Progenitor cell of endocrine pancreas (in vitro differentiated cells): ENCODE measurements at regions not wholly inside any gene's neighbourhood (a gene's known extent, or its start where the extent isn't known, plus 50 kb on each side); places are given as distances from the start of the nearest gene placed in this dataset.
A peak's percentile ranks its signal among the peaks of the same experiment; 100 is the strongest.

Experiments
- DNase-seq: peaks from one replicate; pipeline ENCODE4 v3.0.0; 2021; ENCODE audit warnings: low spot score; ENCODE audit not compliant: unreplicated experiment
- H3K27ac Mint-ChIP-seq: 2 replicates; pipeline ENCODE4 v1.8.0; 2021; ENCODE audit warnings: mild to moderate bottlenecking, moderate library complexity, mixed read lengths
- H3K27me3 Mint-ChIP-seq: 2 replicates; pipeline ENCODE4 v1.8.0; 2021; ENCODE audit warnings: mixed read lengths
- H3K36me3 Mint-ChIP-seq: 2 replicates; pipeline ENCODE4 v1.8.0; 2022; ENCODE audit warnings: mixed read lengths; ENCODE audit not compliant: insufficient read depth
- H3K4me1 Mint-ChIP-seq: 2 replicates; pipeline ENCODE4 v1.8.0; 2021; ENCODE audit warnings: low read depth, mixed read lengths
- H3K4me3 Mint-ChIP-seq: 2 replicates; pipeline ENCODE4 v1.8.0; 2021; ENCODE audit warnings: low read depth, mild to moderate bottlenecking, moderate library complexity, mixed read lengths
- H3K9me3 Mint-ChIP-seq: 2 replicates; pipeline ENCODE4 v1.8.0; 2021; ENCODE audit warnings: low read depth, mixed read lengths
- TF ChIP-seq, protein P1 (sequence below): fragments of 200-600 bp; sonication (generic); IDR thresholded peaks from one replicate; pipeline ENCODE4 v1.5.0; 2021; ENCODE audit warnings: antibody characterized with exemption, mild to moderate bottlenecking; ENCODE audit not compliant: unreplicated experiment

- H3K36me3 Mint-ChIP-seq: peaks cover 1% of the 10 kb centered on the region
- H3K4me1 Mint-ChIP-seq: peaks cover 11% of the 10 kb centered on the region
- H3K4me3 Mint-ChIP-seq: no peak overlapping the region
- TF ChIP-seq, protein P1, sequence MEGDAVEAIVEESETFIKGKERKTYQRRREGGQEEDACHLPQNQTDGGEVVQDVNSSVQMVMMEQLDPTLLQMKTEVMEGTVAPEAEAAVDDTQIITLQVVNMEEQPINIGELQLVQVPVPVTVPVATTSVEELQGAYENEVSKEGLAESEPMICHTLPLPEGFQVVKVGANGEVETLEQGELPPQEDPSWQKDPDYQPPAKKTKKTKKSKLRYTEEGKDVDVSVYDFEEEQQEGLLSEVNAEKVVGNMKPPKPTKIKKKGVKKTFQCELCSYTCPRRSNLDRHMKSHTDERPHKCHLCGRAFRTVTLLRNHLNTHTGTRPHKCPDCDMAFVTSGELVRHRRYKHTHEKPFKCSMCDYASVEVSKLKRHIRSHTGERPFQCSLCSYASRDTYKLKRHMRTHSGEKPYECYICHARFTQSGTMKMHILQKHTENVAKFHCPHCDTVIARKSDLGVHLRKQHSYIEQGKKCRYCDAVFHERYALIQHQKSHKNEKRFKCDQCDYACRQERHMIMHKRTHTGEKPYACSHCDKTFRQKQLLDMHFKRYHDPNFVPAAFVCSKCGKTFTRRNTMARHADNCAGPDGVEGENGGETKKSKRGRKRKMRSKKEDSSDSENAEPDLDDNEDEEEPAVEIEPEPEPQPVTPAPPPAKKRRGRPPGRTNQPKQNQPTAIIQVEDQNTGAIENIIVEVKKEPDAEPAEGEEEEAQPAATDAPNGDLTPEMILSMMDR: no peak
- H3K9me3 Mint-ChIP-seq: no peaks in the 10 kb centered on the region
- no peak overlapping the region for H3K27ac Mint-ChIP-seq
- no peaks in the 10 kb centered on the region for H3K27me3 Mint-ChIP-seq
- DNase-seq: no peak
Observed at GRCh38 chr13:90866006-90866405, 481.5 kb upstream of the MIR17HG start.

GRCh38 chr13:90867336-90867683 lies 480.2 kb upstream of the MIR17HG start:
- peak; percentile 40 for DNase-seq
- H3K4me1 Mint-ChIP-seq: peaks cover 11% of the 10 kb centered on the region
- H3K9me3 Mint-ChIP-seq: no peaks in the 10 kb centered on the region
- no peak overlapping the region for H3K4me3 Mint-ChIP-seq
- TF ChIP-seq, protein P1: peak; percentile 83
- H3K27me3 Mint-ChIP-seq: no peaks in the 10 kb centered on the region
- H3K36me3 Mint-ChIP-seq: peaks cover 1% of the 10 kb centered on the region
- no peak overlapping the region for H3K27ac Mint-ChIP-seq

DNA sequence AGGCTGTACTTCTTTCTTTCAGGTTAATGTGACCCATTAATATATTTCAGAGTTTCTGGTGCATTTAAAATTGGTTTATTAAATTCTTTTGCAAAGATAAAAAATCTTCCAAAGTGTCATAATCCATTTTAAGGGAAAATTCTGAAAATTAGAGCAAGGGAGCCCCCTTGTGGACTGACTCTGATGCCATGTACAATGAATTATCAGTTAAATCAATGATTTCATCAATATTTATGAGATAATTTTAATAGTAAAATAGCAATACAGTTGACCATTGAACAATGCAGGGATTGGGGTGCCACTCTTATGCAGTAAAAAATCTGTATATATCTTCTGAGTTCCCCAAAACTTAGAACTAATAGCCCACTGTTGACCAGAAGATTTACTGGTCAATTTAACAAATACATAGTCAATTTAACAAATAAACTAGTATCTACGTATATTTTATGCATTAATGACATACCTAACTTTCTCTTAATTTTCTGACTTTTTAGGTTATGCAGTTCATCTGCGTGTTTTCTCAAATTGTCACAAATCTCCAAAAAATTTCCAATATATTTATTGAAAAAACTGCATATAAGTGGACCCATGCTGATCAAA lies 479.1 kb upstream of the MIR17HG start:
- H3K9me3 Mint-ChIP-seq: no peaks in the 10 kb centered on the region
- peaks cover 11% of the 10 kb centered on the region for H3K4me1 Mint-ChIP-seq
- H3K27ac Mint-ChIP-seq: no peak overlapping the region
- H3K27me3 Mint-ChIP-seq: no peaks in the 10 kb centered on the region
- H3K4me3 Mint-ChIP-seq: no peak overlapping the region
- TF ChIP-seq, protein P1: peak; percentile 90
- no peak for DNase-seq
- H3K36me3 Mint-ChIP-seq: peaks cover 1% of the 10 kb centered on the region

GRCh38 chr13:90869580-90869979 lies 477.9 kb upstream of the MIR17HG start:
- no peaks in the 10 kb centered on the region for H3K9me3 Mint-ChIP-seq
- no peak overlapping the region for H3K4me3 Mint-ChIP-seq
- TF ChIP-seq, protein P1: no peak
- no peaks in the 10 kb centered on the region for H3K27me3 Mint-ChIP-seq
- DNase-seq: no peak
- peaks cover 5% of the 10 kb centered on the region for H3K4me1 Mint-ChIP-seq
- peaks cover 1% of the 10 kb centered on the region for H3K36me3 Mint-ChIP-seq
- H3K27ac Mint-ChIP-seq: no peak overlapping the region

DNA sequence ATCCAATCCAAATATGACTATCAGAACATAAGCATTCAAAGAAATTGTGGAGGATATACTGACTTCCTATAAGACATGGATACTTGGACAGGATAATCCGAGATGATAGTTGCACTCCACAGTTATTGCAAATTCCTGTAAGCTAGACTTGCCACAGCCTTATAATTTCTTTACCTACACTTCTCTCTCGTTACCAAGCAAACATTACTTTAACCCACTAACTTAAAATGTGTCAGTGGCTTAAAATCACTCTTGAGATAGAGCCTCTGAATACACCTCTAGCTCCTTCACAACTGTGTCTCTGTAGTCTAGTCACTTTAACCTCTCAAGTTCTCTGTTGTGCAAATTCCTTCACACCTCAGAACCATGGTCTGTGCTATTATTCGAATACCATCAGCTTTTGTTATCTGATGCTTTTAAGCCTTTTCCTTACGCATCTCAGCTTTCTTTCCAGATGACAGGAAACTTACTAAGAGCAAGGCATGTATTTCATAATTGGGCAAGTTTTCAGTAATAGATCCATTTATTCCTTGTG lies 474.9 kb upstream of the MIR17HG start:
- Mint-ChIP-seq H3K27ac (no peak overlapping the region), H3K27me3 (peaks cover 2% of the 10 kb centered on the region), H3K4me3 (no peak overlapping the region), H3K9me3 (no peaks in the 10 kb centered on the region), H3K36me3 (no peaks in the 10 kb centered on the region), H3K4me1 (no peaks in the 10 kb centered on the region)
- TF ChIP-seq, protein P1: no peak
- DNase-seq: no peak
